Cardiac septum (tissue), 1 donor: ENCODE measurements at regions not wholly inside any gene's neighbourhood (a gene's known extent, or its start where the extent isn't known, plus 50 kb on each side); places are given as distances from the start of the nearest gene placed in this dataset.

Experiments
- DNase-seq: peaks from one replicate; pipeline ENCODE4 v3.0.0-alpha.2; 2020; ENCODE audit warnings: low spot score
- intact Hi-C: fragments of 100-400 bp; cut with DNase I; formaldehyde crosslinking; loops from one replicate; pipeline ENCODE4 v1.14.0; 2022
- donor health status: DM: no; HTN: no; CAD: no.

GRCh38 chr6:108751282-108751681, 96.9 kb upstream of the ARMC2 start:
- intact Hi-C loops: no loop called here
- DNase-seq: no peak

- DNase-seq: no peak
- intact Hi-C loops: no loop called here
Measured at GRCh38 chr6:108751851-108752732, 96.1 kb upstream of the ARMC2 start.

GRCh38 chr6:108752733-108753590, 95.3 kb upstream of the ARMC2 start:
- intact Hi-C loops: no loop called here
- DNase-seq: no peak

DNA sequence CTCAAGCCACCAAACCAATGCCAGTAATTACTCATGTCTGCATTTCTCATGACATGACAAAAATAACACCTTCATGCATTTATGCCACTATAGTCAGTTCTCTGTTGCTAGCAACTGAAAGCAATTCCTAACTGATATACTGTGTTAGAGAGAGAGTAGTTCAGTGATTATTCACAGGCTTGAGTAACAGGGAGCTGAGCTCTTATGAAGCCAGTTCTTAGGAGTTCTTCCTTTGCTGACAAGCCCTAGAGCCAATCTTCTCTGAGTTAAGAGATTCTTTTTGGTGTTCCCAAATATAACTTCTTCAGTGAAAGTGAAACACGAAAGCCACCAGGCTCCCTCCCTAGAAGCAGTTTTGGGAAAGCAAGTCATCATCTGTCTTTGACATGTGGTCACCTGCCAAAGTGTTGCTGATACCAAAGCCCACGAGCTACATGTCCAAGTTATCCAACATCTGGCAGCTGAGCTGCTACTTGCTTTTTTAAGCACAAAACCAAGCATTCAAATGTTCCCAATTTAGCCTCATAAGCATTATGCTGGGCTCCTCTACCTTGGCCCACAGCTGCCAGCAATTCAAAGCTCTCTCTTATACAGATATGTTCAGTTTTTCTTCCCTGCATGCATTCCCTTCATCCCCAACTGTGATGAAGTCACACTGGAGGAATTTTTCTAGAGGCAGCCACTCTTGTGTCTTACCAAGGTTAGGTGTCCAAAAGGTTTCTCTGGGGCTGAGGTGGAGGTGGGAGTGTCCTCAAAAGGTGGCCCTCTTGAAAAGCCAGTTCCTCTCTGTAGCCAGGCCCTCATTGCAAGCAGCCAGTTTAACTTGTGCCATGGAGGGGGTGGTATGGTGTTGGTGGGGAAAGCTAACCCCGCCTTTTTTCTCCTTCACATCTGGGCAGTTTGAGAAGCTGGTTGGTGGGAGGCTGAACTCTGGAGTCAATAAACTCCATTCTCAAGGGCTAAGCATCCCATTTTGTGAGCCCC, 92.7 kb upstream of the ARMC2 start:
- no peak for DNase-seq
- intact Hi-C loops: no loop called here

- intact Hi-C loops: no loop called here
- no peak for DNase-seq
Measured at GRCh38 chr6:108757357-108757756, 90.9 kb upstream of the ARMC2 start.

GRCh38 chr6:108758884-108759283, 89.3 kb upstream of the ARMC2 start:
- no peak for DNase-seq
- intact Hi-C loops: no loop called here

GRCh38 chr6:108760126-108761050, 87.8 kb upstream of the ARMC2 start:
- DNase-seq: no peak
- intact Hi-C loops: no loop called here

DNA sequence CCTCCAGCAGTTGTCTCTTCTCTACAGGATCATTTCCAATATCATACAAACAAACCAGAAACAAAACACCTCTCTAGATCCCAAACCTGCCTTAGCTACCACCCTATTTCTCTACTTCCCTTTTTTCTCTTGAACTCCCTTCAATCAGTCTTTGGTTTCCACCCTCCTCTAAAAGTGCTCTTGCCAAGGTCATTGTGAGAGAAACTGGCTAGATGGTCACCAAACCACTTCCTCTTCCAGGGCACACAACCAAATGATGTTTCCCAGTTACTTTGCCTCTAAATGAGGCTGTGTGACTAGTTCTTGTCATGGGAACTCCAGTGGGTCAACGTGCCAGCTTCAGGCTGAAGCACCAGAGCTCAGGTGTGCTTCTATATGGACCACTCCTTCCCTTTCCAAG, 85.8 kb upstream of the ARMC2 start:
- no peak for DNase-seq
- intact Hi-C loops: no loop called here

GRCh38 chr6:108763931-108764579, 84.2 kb upstream of the ARMC2 start:
- no peak for DNase-seq
- intact Hi-C loops: no loop called here

- intact Hi-C loops: no loop called here
- no peak for DNase-seq
Measured at GRCh38 chr6:108764580-108764950, 83.7 kb upstream of the ARMC2 start.

DNA sequence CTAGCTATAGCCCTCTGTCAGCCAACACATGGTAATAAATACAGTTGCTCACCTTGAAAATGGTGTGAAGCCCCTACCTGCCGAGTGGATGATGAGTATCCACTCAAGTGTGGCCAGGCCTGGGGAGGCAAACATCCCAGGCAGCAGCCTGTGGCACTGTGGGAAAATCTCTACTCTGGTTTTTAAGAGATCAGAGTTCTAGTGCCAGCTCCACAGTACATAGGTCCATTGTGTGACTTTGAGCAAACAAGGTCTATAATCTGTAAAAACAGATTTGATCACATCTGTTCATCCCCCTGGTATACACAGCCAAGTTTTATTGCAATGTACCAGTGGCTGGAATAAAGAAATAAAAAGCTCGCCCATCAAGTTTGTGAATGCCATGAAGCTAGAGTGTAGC, 82.7 kb upstream of the ARMC2 start:
- intact Hi-C loops: no loop called here
- DNase-seq: no peak

DNA sequence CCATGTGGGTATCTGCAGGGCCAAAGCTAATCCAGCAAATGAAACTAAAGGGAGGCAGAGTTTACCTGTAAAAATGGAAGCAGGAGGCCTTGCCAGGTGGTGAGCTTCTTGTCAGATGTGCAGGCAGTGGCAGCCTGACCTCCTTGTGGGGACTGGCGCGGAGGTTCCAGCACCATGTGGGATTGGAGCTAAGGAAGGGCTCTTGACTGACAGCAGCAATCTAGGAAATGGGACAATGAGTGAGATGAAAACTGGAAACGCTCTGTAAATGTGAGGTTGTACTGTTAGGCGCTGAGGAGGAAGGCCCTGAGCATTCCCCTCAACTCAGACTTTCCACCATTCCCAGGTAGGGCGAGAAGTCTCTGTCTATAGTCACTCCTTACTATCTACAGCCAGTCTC, 81.8 kb upstream of the ARMC2 start:
- DNase-seq: no peak

GRCh38 chr6:108766886-108767285, 81.3 kb upstream of the ARMC2 start:
- no peak for DNase-seq
- intact Hi-C loops: no loop called here

More for the DNA sequence above, 81.8 kb upstream of the ARMC2 start:
- intact Hi-C loops: no loop called here

- intact Hi-C loops: no loop called here
- DNase-seq: no peak
Measured at GRCh38 chr6:108767418-108768165, 80.6 kb upstream of the ARMC2 start.

GRCh38 chr6:108768166-108768555, 80.1 kb upstream of the ARMC2 start:
- intact Hi-C loops: no loop called here
- no peak for DNase-seq

GRCh38 chr6:108768792-108769524, 79.3 kb upstream of the ARMC2 start:
- intact Hi-C loops: no loop called here
- no peak for DNase-seq

GRCh38 chr6:108771421-108771820, 76.8 kb upstream of the ARMC2 start:
- intact Hi-C loops: no loop called here
- no peak for DNase-seq
